Kidney tubule cell (primary cell): ENCODE measurements at regions not wholly inside any gene's neighbourhood (a gene's known extent, or its start where the extent isn't known, plus 50 kb on each side); places are given as distances from the start of the nearest gene placed in this dataset.

Experiments used
- DNase-seq: peaks from one replicate; pipeline ENCODE4 v3.0.0-alpha.2; 2018; ENCODE audit warnings: low spot score

DNA sequence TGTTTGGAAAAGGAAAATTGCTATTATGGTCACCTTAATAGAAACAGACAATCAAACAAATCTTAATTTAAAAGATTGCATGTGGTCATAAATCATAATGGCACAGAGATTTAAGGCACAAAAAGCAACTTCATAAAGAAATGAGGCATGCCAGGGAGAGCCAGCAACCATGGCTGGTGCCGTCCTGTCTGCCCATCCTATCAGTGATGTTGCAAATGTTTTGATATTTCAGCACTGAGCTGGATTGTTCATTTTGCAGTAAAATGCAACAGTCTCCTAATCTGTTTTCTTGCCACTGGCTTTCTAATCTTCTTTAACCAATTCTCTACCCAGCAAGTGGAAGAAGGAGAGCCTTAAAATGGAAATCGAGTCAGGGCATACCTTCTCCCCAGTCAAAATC lies 249.8 kb downstream of the SAMD5 start:
- DNase-seq: no peak

DNA sequence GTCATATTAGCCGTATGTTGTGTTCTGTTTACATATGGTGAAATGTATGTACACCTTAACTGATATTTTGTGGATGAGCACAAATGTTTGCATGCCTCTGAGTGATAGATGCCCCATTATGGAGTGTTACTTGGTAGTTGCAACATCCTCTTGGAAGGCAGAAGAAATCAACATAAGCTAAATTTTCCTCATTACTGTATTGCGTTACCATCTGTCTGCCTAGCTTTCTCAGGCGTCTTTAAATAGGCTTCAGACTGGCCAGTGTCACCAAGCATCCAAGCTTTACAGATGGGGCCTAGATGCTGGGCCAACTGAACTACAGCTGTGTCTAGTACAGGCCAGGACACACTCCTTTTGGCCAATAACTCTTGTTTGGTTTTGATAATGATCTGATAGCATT lies 250.6 kb downstream of the SAMD5 start:
- DNase-seq: no peak

DNA sequence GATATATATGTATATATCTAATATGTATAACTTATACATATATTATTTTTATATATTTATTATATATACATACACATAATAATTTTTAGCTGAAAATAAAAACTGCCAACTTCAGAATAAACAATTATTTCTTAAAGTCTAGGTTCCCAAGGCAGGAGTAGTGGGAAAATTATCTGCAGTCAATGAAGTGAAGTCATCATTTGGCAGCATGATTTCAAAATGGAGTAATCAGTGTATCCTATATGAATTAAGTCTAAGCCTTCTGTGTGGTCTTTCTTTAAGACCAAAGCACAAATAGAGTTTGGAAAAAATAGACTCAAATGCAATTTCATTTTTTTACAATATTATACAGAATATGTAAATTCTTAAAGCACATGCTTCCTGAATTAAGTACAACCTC lies 251.0 kb downstream of the SAMD5 start:
- DNase-seq: no peak

DNA sequence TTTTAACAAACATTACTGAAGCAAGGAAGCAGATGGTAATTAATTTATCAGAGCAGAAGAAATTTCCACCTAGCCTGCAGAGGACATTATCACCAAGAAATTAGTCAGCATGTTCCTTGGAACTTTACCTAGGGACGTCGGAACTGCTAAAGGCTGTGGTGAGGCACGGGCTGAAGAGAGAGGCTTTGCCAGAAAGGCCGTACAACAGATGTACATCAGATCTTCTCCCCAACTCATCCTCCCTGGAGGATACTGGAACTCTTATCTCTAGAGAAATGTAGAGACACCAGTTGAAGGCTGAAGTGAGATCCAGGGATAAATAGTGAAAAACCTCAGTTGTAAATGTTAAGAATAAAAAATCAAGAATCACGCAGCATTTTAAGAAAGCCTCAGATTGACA lies 257.1 kb downstream of the SAMD5 start:
- no peak for DNase-seq

DNA sequence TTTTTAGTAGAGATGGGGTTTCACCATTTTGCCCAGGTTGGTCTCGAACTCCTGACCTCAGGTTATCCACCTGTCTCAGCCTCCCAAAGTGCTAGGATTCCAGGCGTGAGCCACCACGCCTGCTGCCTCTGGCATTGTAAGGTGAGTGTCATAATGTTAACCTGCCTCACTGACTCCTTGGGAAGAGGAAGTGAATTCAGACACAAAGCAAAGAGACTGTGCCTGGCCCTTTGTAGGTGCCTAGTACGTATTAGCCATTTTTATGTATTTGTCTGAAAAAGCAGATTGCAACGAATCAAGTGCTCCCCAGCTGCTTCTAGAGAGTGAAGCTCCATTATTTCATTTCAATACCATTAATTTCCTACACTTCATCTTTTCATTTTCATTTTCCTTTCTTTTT lies 260.5 kb downstream of the SAMD5 start:
- DNase-seq: no peak

DNA sequence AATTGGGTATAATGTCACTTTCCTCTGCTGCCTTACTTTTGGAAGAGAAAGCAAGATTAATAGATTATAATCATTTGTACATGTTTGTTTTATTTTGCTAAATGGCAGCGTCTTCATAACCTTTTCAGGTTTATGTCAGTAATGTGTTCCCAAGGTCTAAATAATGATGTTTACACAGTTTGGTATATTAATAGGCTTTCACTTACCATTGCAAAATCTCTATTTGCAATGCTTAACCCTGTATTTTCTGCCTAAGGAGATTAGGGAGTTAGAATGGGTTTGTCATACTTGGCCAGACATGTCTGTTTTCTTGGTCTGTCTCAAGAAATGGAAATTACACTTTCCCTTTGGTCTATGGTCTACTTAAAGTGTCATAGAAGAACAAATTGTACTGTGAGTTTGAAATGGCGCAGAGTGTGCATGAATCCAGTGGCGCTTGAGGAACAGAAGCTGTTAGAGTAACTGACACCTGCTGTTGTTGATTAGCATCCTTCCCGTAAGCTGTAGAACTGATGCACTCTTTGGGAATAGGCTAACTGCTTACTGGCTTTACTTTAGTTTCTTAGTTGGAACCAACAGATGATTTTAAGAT lies 261.1 kb downstream of the SAMD5 start:
- no peak for DNase-seq

DNA sequence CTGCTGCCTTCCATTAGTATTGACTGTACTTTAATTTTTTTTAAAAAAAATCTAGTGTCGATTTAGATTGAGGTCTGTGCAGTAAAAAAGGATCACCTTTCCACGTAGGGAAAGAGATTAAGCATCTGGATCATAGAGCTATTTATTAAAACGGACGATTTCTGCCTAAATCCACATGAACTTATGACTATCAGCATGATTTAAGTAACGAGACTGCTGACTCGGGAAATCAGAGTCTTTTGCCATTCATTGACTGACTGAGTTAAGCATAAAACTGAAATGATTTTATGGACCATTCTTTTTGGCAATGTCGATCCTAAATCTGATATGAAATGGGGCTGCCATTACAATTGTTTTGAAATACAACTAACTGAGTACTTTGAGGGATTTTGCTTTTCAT lies 261.7 kb downstream of the SAMD5 start:
- DNase-seq: no peak

DNA sequence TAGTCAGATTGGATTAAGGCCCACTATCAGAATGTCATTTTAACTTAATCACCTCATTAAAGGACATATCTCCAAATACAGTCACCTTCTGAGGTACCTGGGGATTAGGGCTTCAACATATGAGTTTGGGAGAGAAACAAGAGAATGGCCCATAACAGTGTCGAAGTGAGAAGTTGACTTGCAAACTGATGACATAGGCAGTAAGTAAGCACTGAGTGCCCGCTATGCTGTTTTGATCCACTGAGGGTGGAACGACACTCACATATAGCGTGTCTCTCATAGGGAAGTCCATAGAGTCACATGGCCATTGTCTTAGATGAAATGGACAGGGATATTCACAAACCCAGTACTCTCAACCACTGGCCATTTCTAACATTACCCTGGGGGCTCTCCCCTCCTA lies 264.2 kb downstream of the SAMD5 start:
- no peak for DNase-seq

DNA sequence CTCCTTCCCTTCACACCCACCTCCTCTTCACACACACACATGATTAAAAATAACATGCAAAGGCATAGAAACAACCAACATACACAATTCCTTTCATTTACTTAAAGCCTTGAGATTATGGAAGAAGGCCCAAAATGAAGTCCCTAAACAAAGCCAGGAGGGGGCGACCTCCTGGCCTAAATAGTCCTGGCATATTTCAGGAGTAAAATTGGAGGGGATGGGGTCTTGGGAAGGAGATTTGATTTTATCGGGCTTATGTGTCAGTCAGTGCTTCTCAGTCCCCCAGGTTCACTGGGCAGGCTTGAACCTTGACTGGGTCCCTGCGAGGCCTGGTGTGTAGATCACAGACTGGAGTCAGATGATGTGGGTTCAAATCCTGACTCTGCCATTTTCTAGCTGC lies 266.4 kb downstream of the SAMD5 start:
- DNase-seq: no peak

DNA sequence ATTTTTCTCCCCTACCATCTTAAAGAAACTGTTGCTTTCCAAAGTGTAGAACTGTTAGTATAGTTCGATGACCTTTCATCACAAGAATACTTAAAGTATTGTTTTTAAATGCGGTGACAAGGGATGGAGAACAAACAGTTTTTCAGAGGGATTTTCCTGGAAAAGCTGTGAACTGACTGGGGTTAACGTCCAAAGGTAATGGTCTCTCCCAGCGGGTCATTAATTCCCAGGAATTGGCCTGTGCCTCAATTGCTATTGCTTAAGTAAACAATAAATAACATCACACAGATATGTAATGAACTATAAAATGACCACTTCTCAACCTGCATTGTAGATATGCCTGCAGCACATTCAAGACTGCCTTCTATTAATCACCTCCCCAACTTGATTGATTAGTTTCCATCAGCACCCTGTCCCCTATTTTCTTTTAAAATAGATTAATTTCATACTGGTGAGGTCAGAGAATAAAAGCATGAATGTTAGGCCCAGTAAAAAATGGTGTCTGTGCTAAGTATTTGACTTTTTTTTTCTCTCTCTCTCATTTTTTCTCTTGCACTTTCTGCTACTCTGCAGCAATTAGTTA lies 268.2 kb downstream of the SAMD5 start:
- DNase-seq: no peak

DNA sequence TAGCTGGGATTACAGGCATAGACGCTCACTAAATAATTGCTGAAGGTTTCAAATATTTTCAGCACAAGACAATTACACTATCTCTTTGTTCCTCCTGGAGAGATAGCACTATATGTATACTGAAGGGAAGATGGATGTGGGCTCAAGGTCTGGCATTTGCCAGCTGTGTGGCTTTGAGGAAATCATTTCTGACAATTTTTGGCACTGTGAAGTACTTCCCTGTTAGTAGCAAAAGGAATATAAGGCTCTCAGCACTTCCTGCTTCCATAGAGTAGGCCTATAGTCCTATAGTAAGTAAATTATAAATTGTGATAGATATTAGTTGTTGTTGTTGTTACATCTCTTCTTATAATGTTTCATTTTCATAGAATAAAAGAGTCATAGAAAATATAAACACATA lies 271.1 kb downstream of the SAMD5 start:
- DNase-seq: peak; percentile 6

DNA sequence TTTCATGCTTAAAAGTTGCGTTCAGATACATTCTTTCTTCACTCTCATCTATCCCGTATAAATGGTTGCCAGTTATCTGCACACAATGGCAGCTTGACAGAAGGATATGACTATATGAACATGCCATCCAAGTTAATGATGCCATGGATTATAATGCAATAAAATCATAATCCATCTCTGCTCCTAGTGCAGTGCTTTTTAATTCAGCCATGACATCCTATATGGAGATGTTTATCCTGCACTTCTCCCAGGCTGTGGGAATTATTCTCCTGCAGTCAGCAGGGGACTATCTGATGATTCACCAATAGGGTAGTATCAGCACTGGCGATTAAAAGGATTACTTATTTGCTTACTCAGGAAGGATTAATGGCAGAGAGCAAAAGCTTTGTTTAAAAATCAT lies 273.8 kb downstream of the SAMD5 start:
- peak; percentile 81 for DNase-seq

DNA sequence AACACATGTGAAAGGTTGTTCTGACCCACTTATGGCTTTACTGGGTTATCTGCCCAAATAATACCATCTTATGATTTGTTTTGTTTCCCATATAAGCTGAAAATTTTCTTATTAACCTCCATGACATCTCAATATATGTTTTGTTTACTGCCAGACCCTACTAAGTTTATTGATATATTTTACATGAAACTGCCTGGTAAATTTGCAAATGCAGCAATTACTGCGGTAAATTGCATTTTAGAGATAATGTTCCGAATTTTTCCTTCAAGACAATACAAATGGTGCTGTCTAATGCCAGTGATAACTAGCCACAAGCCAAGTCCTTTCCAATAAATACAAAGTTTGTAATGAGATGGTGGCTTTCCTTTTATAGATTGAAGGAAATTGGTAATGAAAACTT lies 275.9 kb downstream of the SAMD5 start:
- no peak for DNase-seq

DNA sequence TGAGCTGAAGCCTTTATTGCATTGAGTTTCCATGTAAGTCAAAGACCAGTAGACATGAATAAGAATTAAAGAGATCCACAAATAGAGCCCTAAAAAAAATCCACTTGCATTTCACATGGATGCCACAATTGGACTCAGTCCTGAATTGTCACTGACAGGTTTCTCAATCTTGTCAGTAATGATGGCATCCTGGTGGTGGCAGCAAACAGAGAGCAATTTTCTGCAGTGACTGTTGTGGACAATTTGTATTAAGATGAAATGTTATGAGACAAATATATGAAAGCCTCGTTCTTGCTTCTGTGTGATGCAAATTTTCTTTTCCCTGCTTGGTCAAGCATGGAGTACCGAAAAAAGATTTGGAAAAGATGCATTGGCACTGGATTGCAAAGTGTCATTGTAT lies 278.9 kb downstream of the SAMD5 start:
- DNase-seq: no peak

DNA sequence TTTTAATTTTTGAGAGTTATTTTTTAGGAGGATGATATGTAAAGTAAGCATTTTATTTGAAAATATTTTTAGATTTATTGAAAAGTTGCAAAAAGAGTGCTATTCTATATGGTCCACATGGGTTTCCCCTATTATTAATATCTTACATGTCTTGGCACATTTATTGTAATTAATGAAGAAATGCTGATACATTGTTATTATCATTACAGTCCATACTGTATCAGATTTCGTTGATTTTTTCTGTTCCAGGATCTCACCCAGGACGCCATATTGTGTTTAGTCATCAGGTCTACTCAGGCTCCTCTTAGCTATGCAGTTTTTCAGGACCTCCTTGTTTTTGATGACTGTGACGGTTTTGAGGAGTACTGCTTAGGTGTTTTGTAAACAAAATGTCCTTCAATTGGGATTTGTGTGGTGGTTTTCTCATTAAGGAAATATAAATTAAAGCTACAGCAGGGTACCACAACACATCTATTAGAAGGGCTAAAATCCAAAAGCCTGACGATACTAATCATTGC lies 281.0 kb downstream of the SAMD5 start:
- no peak for DNase-seq

DNA sequence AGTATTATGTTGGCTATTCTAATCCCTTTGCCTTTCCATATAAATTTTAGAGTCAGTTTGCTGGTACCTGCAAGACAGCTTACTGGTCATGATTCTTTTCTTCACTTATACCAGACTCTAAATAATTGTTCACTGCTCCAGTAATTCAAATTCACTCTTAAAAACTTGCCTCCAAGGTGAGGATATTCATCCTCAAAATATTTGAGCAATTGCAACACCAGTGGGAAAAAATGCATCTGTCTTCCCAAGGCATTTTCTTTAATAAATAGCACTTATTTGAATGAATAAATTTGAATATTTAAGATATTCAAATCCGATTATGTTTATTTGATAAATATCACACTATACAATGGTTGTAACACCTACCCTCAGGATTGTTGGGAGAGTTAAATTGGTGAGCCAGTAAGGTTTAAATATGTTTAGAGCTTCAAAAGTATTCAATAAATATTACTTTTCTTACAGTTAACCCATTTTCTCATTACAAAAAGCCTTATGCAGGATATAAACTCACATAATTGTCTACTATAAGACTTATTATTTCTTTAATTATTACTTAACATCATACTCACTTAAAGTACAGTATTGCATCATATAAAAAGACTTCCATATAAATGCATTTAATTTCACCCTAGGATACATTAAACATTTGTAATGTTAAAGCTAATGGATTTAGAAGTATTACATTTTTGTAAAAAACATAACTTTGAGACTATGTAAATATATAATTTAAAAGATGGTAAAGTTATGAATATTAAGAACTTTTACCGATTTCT lies 285.6 kb downstream of the SAMD5 start:
- DNase-seq: no peak

DNA sequence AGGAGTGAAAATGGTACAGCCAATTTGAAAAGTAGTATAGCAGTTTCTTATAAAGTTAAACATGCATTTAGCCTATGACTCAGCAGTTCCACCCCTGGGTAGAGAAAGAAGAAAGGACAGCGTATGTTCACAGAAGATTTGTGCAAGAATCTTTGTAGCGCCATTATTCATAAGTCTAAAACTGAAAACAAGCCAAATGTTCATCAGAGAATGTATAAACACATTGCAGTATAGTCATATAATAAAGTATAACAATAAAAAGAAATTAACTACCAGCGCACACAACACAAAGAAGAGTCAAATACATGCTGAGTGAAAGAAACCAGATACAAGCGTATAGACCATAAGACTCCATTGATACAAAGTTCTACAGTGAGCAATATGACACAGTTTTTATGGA lies 294.0 kb downstream of the SAMD5 start:
- DNase-seq: no peak

DNA sequence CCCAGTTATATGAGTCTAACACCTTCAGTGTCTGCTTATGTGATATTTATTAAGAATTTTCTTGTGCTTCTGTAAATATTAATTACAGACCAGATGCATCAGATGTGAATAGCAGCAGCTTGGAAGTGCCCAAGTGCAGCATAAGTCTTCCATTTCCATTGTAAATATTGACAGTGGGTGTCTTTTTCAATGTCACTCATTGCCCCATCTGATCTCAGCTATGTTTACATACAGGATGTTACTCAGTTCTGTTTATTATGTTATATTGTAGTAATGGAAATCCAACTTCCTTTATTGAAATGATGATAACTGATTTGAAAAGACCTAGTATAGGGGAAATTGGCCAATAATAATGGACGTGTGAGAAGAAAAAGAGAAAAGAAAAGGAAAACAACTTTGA lies 296.7 kb downstream of the SAMD5 start:
- no peak for DNase-seq

DNA sequence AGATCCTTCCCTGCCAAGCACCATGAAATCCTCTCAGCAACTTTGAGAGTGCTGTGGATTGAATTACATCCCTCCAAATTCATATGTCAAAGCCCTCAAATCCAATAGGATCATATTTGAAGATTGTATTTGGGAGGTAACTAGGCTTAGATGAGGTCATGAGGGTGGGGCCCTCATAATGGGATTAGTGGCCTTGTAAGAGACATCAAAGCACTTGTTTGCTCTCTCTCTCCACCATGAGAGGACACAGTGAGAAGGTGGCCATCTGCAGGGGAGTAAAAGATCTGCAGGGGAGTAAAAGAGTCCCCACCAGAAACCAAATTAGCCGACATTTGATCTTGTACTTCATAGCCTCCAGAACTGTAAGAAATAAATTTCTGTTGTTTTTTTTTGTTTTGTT lies 298.2 kb downstream of the SAMD5 start:
- no peak for DNase-seq

DNA sequence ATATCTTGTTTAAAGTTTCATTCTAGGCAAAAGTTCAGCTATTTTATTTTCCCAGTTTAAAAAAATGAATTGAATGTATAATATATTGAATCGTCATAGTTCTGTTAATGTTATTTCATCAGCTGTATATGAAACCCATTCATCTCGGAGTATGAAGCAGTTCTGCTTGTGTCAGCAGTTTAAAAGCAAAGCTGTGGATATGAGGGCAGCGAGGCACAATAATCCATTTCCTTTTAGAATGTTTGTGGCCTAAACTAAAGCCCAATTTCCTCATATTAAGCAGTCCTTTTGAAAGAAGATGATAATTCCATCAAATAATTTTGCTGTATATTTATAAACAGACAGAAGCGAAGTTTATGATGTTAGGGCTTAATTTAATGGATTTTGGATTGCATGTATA lies 300.1 kb downstream of the SAMD5 start:
- DNase-seq: no peak

DNA sequence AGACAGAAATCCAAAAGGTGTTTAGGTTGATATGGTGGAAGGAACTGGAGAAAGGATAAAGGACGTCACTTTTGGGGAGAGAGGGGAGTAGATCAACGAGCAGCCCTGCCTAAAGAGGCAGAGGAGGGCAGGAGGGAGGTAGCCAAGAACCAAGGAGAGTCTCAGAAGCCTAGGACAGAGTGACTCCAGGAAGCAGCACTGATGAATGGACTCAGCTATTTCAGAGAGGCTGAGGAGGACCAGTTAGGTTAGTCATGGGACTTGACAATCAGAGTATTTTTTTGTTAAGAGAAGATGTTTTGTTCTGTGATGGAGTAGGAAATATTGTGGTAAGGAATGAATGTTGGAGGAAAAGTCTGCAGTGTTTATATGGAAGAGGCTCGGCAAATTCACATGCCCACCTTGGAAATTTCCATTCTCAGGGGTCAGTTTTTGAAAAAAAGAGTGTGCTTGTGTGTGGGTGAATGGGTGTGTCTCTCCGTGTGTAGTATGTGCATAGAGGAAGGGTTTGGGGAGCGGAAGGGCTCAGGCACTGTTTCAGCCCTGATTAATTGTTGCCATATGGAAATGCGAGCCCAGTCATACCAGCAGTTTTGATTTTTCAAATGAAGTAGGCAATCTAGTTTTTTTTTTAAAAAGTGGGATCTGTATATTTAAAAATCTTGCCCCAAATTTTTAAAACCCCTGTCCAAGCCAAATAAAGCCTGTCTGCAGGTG lies 303.6 kb downstream of the SAMD5 start:
- no peak for DNase-seq

DNA sequence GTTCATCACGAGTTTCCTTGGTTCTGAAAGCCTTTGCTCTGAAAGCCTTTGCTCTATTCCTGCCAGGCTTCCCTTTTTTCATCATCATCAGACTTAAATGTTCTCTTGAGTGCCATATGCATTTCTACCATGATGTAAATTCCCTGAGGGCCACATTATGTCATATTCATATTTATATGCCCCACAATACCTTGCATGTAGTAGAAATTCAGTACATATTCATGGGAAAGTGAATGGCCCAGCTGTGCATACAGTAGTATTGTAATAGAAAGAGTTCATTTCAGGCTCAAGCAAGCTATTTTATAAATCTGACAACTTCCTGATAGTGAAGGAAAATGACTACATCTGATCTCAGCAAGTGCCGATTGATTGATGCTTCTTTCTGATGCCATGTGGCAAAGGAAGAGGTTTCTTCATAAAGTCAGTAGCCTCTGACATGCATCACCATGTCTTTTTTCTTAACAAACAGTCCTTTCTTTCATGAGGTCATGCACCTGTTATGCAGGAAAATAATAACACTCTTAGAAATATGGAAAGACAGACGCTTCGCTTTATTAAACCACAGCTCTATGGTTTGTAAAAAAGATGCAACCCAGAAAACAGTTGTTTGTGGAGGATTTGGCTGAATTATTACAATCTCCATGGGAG lies 308.7 kb downstream of the SAMD5 start:
- no peak for DNase-seq
